K562 (cell line): ENCODE measurements at regions not wholly inside any gene's neighbourhood (a gene's known extent, or its start where the extent isn't known, plus 50 kb on each side); places are given as distances from the start of the nearest gene placed in this dataset.

Experiments
- ATAC-seq: fragments of 200-7000 bp; cut with Tn5 transposase; 3 replicates; pipeline ENCODE4 v1.9.1; 2020; ENCODE audit warnings: moderate library complexity
- BruUV-seq: library from RNA; stranded (reverse); fragments of 400-500 nt; replicated peaks from 2 replicates; lab custom pipeline; 2021; lab: Mats Ljungman, UMichigan
- CTCF ChIA-PET: fragments of 300-600 bp; formaldehyde crosslinking; extraction: SDS; loops from one replicate; lab custom pipeline; 2021; ENCODE audit warnings: low intra/inter-chr PET ratio; lab: Yijun Ruan, JAX
- POLR2A ChIA-PET: fragments of 300-600, 350-650 bp; sonication (Branson Sonifier 250); formaldehyde crosslinking; extraction: SDS; loops from one replicate; lab custom pipeline; 2021; ENCODE audit warnings: antibody characterized with exemption, inconsistent platforms; lab: Yijun Ruan, JAX
- DNase-seq, 4 experiments: peaks; one replicate each; pipeline versions ENCODE4 v3.0.0 to v3.0.0-alpha.2; 2011 to 2018; ENCODE audit warnings: low spot score in 3 of 4, mixed read lengths in 3 of 4; ENCODE audit errors: extremely low read depth in 1 of 4
- FAIRE-seq: peaks from 2 replicates; lab custom pipeline; 2011; peaks lifted over from hg19 to GRCh38; lab: Jason Lieb, UNC
- H2AFZ ChIP-seq: 2 replicates; pipeline ENCODE4 v1.6.0; 2011; ENCODE audit warnings: low read depth, low read length, control low read depth, inconsistent platforms
- H3K27ac ChIP-seq: fragments of 200-600 bp; 3 replicates; pipeline ENCODE4 v1.8.0; 2011; ENCODE audit warnings: low read depth, mild to moderate bottlenecking, control low read depth, inconsistent platforms, low read length, moderate library complexity, mixed read lengths; ENCODE audit errors: extremely low read depth
- H3K27me3 ChIP-seq, 2 experiments: fragments of 300-600 bp in 1 of 2; 2 replicates in 1 of 2; 3 replicates in 1 of 2; pipeline versions ENCODE4 v1.6.0 to v1.8.0; 2011; ENCODE audit warnings: inconsistent platforms in 2 of 2, low read length in 2 of 2, mild to moderate bottlenecking in 1 of 2, mixed read lengths in 1 of 2, moderate library complexity in 1 of 2; ENCODE audit not compliant: control insufficient read depth in 2 of 2, insufficient read depth in 2 of 2
- H3K36me3 ChIP-seq: fragments of 300-600 bp; 3 replicates; pipeline ENCODE4 v1.8.0; 2011; ENCODE audit warnings: mild to moderate bottlenecking, low read length, inconsistent platforms; ENCODE audit not compliant: control insufficient read depth, insufficient read depth
- H3K4me1 ChIP-seq, 2 experiments: fragments of 200-600 bp in 1 of 2; replicated peaks in 1 of 2; 2 replicates in 1 of 2; 3 replicates in 1 of 2; pipeline versions ENCODE4 v1.5.1 to v1.8.0; 2011; ENCODE audit warnings: inconsistent platforms in 2 of 2, low read length in 2 of 2, mild to moderate bottlenecking in 1 of 2, mixed read lengths in 1 of 2, moderate library complexity in 1 of 2; ENCODE audit not compliant: control insufficient read depth in 2 of 2, insufficient read depth in 2 of 2
- H3K4me2 ChIP-seq: 2 replicates; pipeline ENCODE4 v1.6.1; 2011; ENCODE audit warnings: low read length, control low read depth, inconsistent platforms, mixed read lengths; ENCODE audit not compliant: insufficient read depth
- H3K4me3 ChIP-seq: fragments of 200-600 bp; sonication (generic), shearing (Covaris generic); 2 replicates; pipeline ENCODE4 v1.5.1; 2016; ENCODE audit warnings: control low read depth, inconsistent platforms
- H3K79me2 ChIP-seq: fragments of 200-600 bp; 3 replicates; pipeline ENCODE4 v1.8.0; 2011; ENCODE audit warnings: low read length, inconsistent platforms; ENCODE audit not compliant: control insufficient read depth, insufficient read depth
- H3K9ac ChIP-seq, 2 experiments: 2 replicates each; pipeline versions ENCODE4 v1.6.0 to v1.6.1; 2011; ENCODE audit warnings: low read depth in 2 of 2, low read length in 2 of 2, control low read depth in 1 of 2, inconsistent platforms in 1 of 2, mild to moderate bottlenecking in 1 of 2, mixed read lengths in 1 of 2; ENCODE audit not compliant: insufficient read depth in 1 of 2
- H3K9me1 ChIP-seq: one replicate; pipeline ENCODE4 v1.6.0; 2011; ENCODE audit warnings: inconsistent platforms, mild to moderate bottlenecking, low read length, moderate library complexity; ENCODE audit not compliant: control insufficient read depth, insufficient read depth
- H3K9me3 ChIP-seq: replicated peaks from 2 replicates; pipeline ENCODE4 v1.5.1; 2011; ENCODE audit warnings: low read depth, low read length, inconsistent platforms; ENCODE audit not compliant: control insufficient read depth, insufficient read depth
- H4K20me1 ChIP-seq: replicated peaks from 2 replicates; pipeline ENCODE4 v1.6.1; 2011; ENCODE audit warnings: low read length, inconsistent platforms, mixed read lengths; ENCODE audit not compliant: control insufficient read depth, insufficient read depth
- C11orf30 ChIP-seq: fragments of 450-650 bp; IDR thresholded peaks from 2 replicates; pipeline ENCODE4 v1.6.1; 2016; ENCODE audit warnings: low read depth, mild to moderate bottlenecking
- HINFP ChIP-seq: fragments of 450-650 bp; conservative IDR thresholded peaks from 2 replicates; pipeline ENCODE4 v1.6.1; 2016; ENCODE audit warnings: missing genetic modification characterization, low read depth, mild to moderate bottlenecking, control low read depth, missing compliant biosample characterization
- MYBL2 ChIP-seq, 2 experiments: fragments of 450-650 bp in 1 of 2; sonication (generic) in 1 of 2; formaldehyde crosslinking in 1 of 2; IDR thresholded peaks; 2 replicates each; pipeline versions ENCODE4 v1.6.1 to v1.8.1; 2017 to 2022; ENCODE audit warnings: borderline replicate concordance in 1 of 2, inconsistent platforms in 1 of 2, low read depth in 1 of 2, mild to moderate bottlenecking in 1 of 2, missing genetic modification reagents in 1 of 2, moderate library complexity in 1 of 2
- ZBTB40 ChIP-seq, 2 experiments: fragments of 450-650 bp in 1 of 2; sonication (generic) in 1 of 2; formaldehyde crosslinking in 1 of 2; IDR thresholded peaks; 2 replicates each; pipeline versions ENCODE4 v1.7.1 to v1.9.0; 2016 to 2022; ENCODE audit warnings: inconsistent platforms in 1 of 2, mild to moderate bottlenecking in 1 of 2, missing genetic modification reagents in 1 of 2
- ZNF518B ChIP-seq: fragments of 250-450 bp; sonication (Bioruptor Pico); IDR thresholded peaks from 2 replicates; pipeline ENCODE4 v1.5.0; 2021; ENCODE audit warnings: mild to moderate bottlenecking, moderate library complexity
- ZNF830 ChIP-seq: fragments of 250-450 bp; sonication (Bioruptor Pico); IDR thresholded peaks from 2 replicates; pipeline ENCODE4 v1.5.0; 2021; ENCODE audit warnings: mild to moderate bottlenecking
- WGBS: fragments of 100-300 bp; shearing (Covaris generic); methylation state at CpG from one replicate; pipeline ENCODE4 v1.1.6; 2016; ENCODE audit warnings: low coverage, mixed read lengths; ENCODE audit not compliant: insufficient coverage; ENCODE audit errors: missing lambda C conversion rate; 5-methylcytosine and 5-hydroxymethylcytosine counted together
- in situ Hi-C: fragments of 300-500 bp; cut with MboI; formaldehyde crosslinking; loops from 4 replicates; pipeline ENCODE4 v1.15.0; 2018; ENCODE audit warnings: inconsistent platforms, mixed read lengths
- intact Hi-C: fragments of 100-400 bp; cut with micrococcal nuclease; formaldehyde crosslinking; loops from 2 replicates; pipeline ENCODE4 v1.14.2; 2022

- ChIA-PET POLR2A (no interaction called here), CTCF (no interaction called here)
- H3K9ac ChIP-seq: no peak overlapping the region
- no peak overlapping the region for H2AFZ ChIP-seq
- 0% methylated on average over 6 of the region's 8 CpGs for WGBS
- ATAC-seq (no peak), DNase-seq (no peak), FAIRE-seq (no peak)
- H3K4me3 ChIP-seq: no peak overlapping the region
- no peak overlapping the region for H3K27ac ChIP-seq
- no peaks in the 10 kb centered on the region for H3K4me1 ChIP-seq
- peaks cover 3 to 32% of the 10 kb centered on the region in 2 experiments; a peak in 2 of 5 replicates for H3K27me3 ChIP-seq
- no peaks in the 10 kb centered on the region for H4K20me1 ChIP-seq
- BruUV-seq: no TSS peak
- H3K9me1 ChIP-seq: no peaks in the 10 kb centered on the region
- intact Hi-C loops: no loop called here
- no peaks in the 10 kb centered on the region for H3K79me2 ChIP-seq
- no peaks in the 10 kb centered on the region for H3K9me3 ChIP-seq
- no peak overlapping the region for H3K4me2 ChIP-seq
- in situ Hi-C loops: loop anchor here (25.0 kb wide), 1 partner anchor 1123 kb away; no protein-coding TSS in a partner anchor
- H3K36me3 ChIP-seq: no peaks in the 10 kb centered on the region
- no peak for TF ChIP-seq C11orf30
- TF ChIP-seq ZNF830 (CRISPR knock-in tag): no peak
- no peak for TF ChIP-seq ZNF518B (CRISPR knock-in tag)
- no peak for TF ChIP-seq HINFP (tag)
- no peak for TF ChIP-seq MYBL2 (IDR thresholded peaks at IDR 0.05; ENCODE audit: low read depth)
- no peak for TF ChIP-seq MYBL2 (CRISPR knock-in tag; IDR thresholded peaks at IDR 0.05; ENCODE audit: borderline replicate concordance)
- no peak for TF ChIP-seq ZBTB40 (IDR thresholded peaks at IDR 0.05)
- no peak for TF ChIP-seq ZBTB40 (CRISPR knock-in tag; IDR thresholded peaks at IDR 0.05)
Measured at GRCh38 chr13:111489301-111489700, 168.9 kb downstream of the TEX29 start.
